PC-9 (cell line): ENCODE measurements at regions not wholly inside any gene's neighbourhood (a gene's known extent, or its start where the extent isn't known, plus 50 kb on each side); places are given as distances from the start of the nearest gene placed in this dataset.

Experiments
- BruUV-seq: library from RNA; stranded (reverse); fragments of 400-500 nt; replicated peaks from 2 replicates; lab custom pipeline; 2021; lab: Mats Ljungman, UMichigan
- CTCF ChIA-PET: fragments of 300-600 bp; sonication (Branson Sonifier 250); formaldehyde crosslinking; loops from one replicate; lab custom pipeline; 2022; ENCODE audit warnings: antibody characterized with exemption; lab: Charles Lee
- POLR2A ChIA-PET: fragments of 300-600 bp; sonication (Branson Sonifier 250); formaldehyde crosslinking; loops from one replicate; lab custom pipeline; 2022; ENCODE audit warnings: antibody characterized with exemption; ENCODE audit not compliant: unreplicated experiment; lab: Charles Lee
- DNase-seq, 2 experiments: peaks; one replicate each; pipeline versions ENCODE4 v3.0.0 to v3.0.0-alpha.2; 2015 to 2022; ENCODE audit warnings: mixed read lengths in 1 of 2
- H2AFZ ChIP-seq: fragments of 200-600 bp; sonication (generic); 2 replicates; pipeline ENCODE4 v1.8.1; 2017; ENCODE audit warnings: antibody characterized with exemption
- H3F3A ChIP-seq: fragments of 200-600 bp; sonication (generic); 2 replicates; pipeline ENCODE4 v1.8.1; 2017; ENCODE audit warnings: antibody characterized with exemption, mild to moderate bottlenecking, low read depth; ENCODE audit not compliant: insufficient read depth
- H3K27ac ChIP-seq: fragments of 200-600 bp; sonication (generic); 2 replicates; pipeline ENCODE4 v1.6.1; 2016; ENCODE audit warnings: mixed run types
- H3K27me3 ChIP-seq: fragments of 200-600 bp; sonication (generic); 2 replicates; pipeline ENCODE4 v1.6.1; 2016; ENCODE audit warnings: low read depth, mixed run types; ENCODE audit not compliant: insufficient read depth
- H3K36me3 ChIP-seq: fragments of 200-600 bp; sonication (generic); 2 replicates; pipeline ENCODE4 v1.6.1; 2016; ENCODE audit warnings: low read depth, mixed run types
- H3K4me1 ChIP-seq: fragments of 200-600 bp; sonication (generic); replicated peaks from 2 replicates; pipeline ENCODE4 v1.6.1; 2016; ENCODE audit warnings: mixed run types; ENCODE audit not compliant: insufficient read depth
- H3K4me2 ChIP-seq: fragments of 200-600 bp; sonication (generic); 2 replicates; pipeline ENCODE4 v1.6.1; 2017; ENCODE audit warnings: mixed run types
- H3K4me3 ChIP-seq: fragments of 200-600 bp; sonication (generic); 2 replicates; pipeline ENCODE4 v1.6.1; 2016; ENCODE audit warnings: mixed run types
- H3K79me2 ChIP-seq: fragments of 200-600 bp; sonication (generic); 2 replicates; pipeline ENCODE4 v1.6.1; 2017; ENCODE audit warnings: low read depth, mixed run types
- H3K9me2 ChIP-seq: fragments of 200-600 bp; sonication (generic); 2 replicates; pipeline ENCODE4 v1.8.1; 2017; ENCODE audit warnings: mild to moderate bottlenecking; ENCODE audit not compliant: insufficient read depth
- H3K9me3 ChIP-seq: fragments of 200-600 bp; sonication (generic); 2 replicates; pipeline ENCODE4 v1.8.1; 2016; ENCODE audit warnings: low read depth; ENCODE audit not compliant: insufficient read depth
- H4K20me1 ChIP-seq: fragments of 200-600 bp; sonication (generic); 2 replicates; pipeline ENCODE4 v1.8.1; 2017; ENCODE audit not compliant: insufficient read depth
- EZH2 ChIP-seq: fragments of 200-600 bp; sonication (generic); IDR thresholded peaks from 2 replicates; pipeline ENCODE4 v1.8.0; 2017; ENCODE audit warnings: antibody characterized with exemption, low read depth
- intact Hi-C: fragments of 100-400 bp; cut with micrococcal nuclease; formaldehyde crosslinking; loops from one replicate; pipeline ENCODE4 v1.10.0; 2022; ENCODE audit not compliant: unreplicated experiment
- TF ChIP-seq, protein P1 (sequence below): fragments of 200-600 bp; sonication (generic); conservative IDR thresholded peaks from 2 replicates; pipeline ENCODE4 v1.6.1; 2017; ENCODE audit warnings: mixed run types, antibody characterized with exemption, mild to moderate bottlenecking, moderate library complexity

GRCh38 chrX:129058405-129058804 is 464.9 kb downstream of the SMARCA1 start:
- Histone ChIP-seq H2AFZ (no peak overlapping the region), H3K9me2 (no peaks in the 10 kb centered on the region), H3K9me3 (no peaks in the 10 kb centered on the region), H3K4me3 (no peak overlapping the region), H3K79me2 (no peaks in the 10 kb centered on the region), H3K4me2 (no peak overlapping the region), H3K27me3 (no peaks in the 10 kb centered on the region), H3K36me3 (no peaks in the 10 kb centered on the region), H3K27ac (no peak overlapping the region), H4K20me1 (no peaks in the 10 kb centered on the region), H3K4me1 (no peaks in the 10 kb centered on the region), H3F3A (no peaks in the 10 kb centered on the region)
- no peak for TF ChIP-seq EZH2
- TF ChIP-seq, protein P1, sequence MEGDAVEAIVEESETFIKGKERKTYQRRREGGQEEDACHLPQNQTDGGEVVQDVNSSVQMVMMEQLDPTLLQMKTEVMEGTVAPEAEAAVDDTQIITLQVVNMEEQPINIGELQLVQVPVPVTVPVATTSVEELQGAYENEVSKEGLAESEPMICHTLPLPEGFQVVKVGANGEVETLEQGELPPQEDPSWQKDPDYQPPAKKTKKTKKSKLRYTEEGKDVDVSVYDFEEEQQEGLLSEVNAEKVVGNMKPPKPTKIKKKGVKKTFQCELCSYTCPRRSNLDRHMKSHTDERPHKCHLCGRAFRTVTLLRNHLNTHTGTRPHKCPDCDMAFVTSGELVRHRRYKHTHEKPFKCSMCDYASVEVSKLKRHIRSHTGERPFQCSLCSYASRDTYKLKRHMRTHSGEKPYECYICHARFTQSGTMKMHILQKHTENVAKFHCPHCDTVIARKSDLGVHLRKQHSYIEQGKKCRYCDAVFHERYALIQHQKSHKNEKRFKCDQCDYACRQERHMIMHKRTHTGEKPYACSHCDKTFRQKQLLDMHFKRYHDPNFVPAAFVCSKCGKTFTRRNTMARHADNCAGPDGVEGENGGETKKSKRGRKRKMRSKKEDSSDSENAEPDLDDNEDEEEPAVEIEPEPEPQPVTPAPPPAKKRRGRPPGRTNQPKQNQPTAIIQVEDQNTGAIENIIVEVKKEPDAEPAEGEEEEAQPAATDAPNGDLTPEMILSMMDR: no peak
- POLR2A ChIA-PET: no interaction called here
- CTCF ChIA-PET: no interaction called here
- no peak for DNase-seq
- intact Hi-C loops: no loop called here
- no TSS peak for BruUV-seq

DNA sequence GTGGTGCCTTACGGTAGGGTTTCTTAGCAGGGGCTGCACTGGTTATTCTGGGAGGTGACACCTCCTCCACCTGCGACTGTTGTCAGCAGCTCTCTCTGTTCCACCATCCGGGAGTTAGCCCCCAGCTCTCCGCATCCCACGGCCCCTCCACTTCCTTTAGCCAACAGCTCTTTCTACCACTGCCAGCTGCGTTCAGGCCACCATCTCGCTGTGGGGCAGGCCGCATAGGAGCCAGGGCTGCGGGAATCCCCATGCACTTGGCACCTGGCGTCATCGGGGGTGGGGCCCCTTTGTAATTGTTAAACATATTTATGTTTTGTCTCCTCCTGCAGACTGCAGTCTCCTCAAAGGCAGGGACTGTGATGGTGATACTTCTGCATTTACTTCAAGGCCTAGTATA is 480.2 kb downstream of the SMARCA1 start:
- no TSS peak for BruUV-seq
- Histone ChIP-seq H3K27me3 (peaks cover 9% of the 10 kb centered on the region; the same call in 1 of the 2 replicates), H3K36me3 (no peaks in the 10 kb centered on the region), H3K9me3 (no peaks in the 10 kb centered on the region), H3K4me2 (no peak overlapping the region), H4K20me1 (no peaks in the 10 kb centered on the region), H3K79me2 (no peaks in the 10 kb centered on the region), H3F3A (no peaks in the 10 kb centered on the region), H2AFZ (no peak overlapping the region), H3K9me2 (no peaks in the 10 kb centered on the region), H3K4me3 (no peak overlapping the region), H3K27ac (no peak overlapping the region), H3K4me1 (no peaks in the 10 kb centered on the region)
- ChIA-PET POLR2A (no interaction called here), CTCF (no interaction called here)
- TF ChIP-seq EZH2: no peak
- TF ChIP-seq, protein P1: no peak
- no peak for DNase-seq
- intact Hi-C loops: no loop called here

GRCh38 chrX:129041319-129041718 is 482.0 kb downstream of the SMARCA1 start:
- peaks cover 11% of the 10 kb centered on the region; the same call in 1 of the 2 replicates for H3K27me3 ChIP-seq
- H3K27ac ChIP-seq: no peak overlapping the region
- no peaks in the 10 kb centered on the region for H3F3A ChIP-seq
- no peaks in the 10 kb centered on the region for H3K9me3 ChIP-seq
- ChIA-PET POLR2A (no interaction called here), CTCF (no interaction called here)
- H4K20me1 ChIP-seq: no peaks in the 10 kb centered on the region
- no peaks in the 10 kb centered on the region for H3K9me2 ChIP-seq
- no peak overlapping the region for H2AFZ ChIP-seq
- TF ChIP-seq, protein P1: no peak
- TF ChIP-seq EZH2: no peak
- no peaks in the 10 kb centered on the region for H3K4me1 ChIP-seq
- no peaks in the 10 kb centered on the region for H3K36me3 ChIP-seq
- intact Hi-C loops: no loop called here
- H3K79me2 ChIP-seq: no peaks in the 10 kb centered on the region
- H3K4me3 ChIP-seq: no peak overlapping the region
- no peak for DNase-seq
- no peak overlapping the region for H3K4me2 ChIP-seq
- no TSS peak for BruUV-seq
